Glutamatergic neuron (in vitro differentiated cells): ENCODE measurements at regions not wholly inside any gene's neighbourhood (a gene's known extent, or its start where the extent isn't known, plus 50 kb on each side); places are given as distances from the start of the nearest gene placed in this dataset.

Experiments
- DNase-seq: peaks from one replicate; pipeline ENCODE4 v3.0.0; 2022
- H3K27ac Mint-ChIP-seq: one replicate; pipeline ENCODE4 v1.8.0; 2020; ENCODE audit warnings: mild to moderate bottlenecking, mixed read lengths, inconsistent platforms; ENCODE audit not compliant: unreplicated experiment
- H3K27me3 Mint-ChIP-seq: one replicate; pipeline ENCODE4 v1.8.0; 2020; ENCODE audit warnings: mild to moderate bottlenecking, moderate library complexity, mixed read lengths, inconsistent platforms; ENCODE audit not compliant: unreplicated experiment
- H3K36me3 Mint-ChIP-seq: one replicate; pipeline ENCODE4 v1.8.0; 2020; ENCODE audit warnings: mild to moderate bottlenecking, mixed read lengths, inconsistent platforms; ENCODE audit not compliant: unreplicated experiment
- H3K4me1 Mint-ChIP-seq: one replicate; pipeline ENCODE4 v1.8.0; 2020; ENCODE audit warnings: mild to moderate bottlenecking, low read depth, mixed read lengths, inconsistent platforms; ENCODE audit not compliant: unreplicated experiment
- H3K4me3 Mint-ChIP-seq: one replicate; pipeline ENCODE4 v1.8.0; 2020; ENCODE audit warnings: mild to moderate bottlenecking, mixed read lengths, inconsistent platforms; ENCODE audit not compliant: unreplicated experiment
- H3K9me3 Mint-ChIP-seq: one replicate; pipeline ENCODE4 v1.8.0; 2020; ENCODE audit warnings: mild to moderate bottlenecking, moderate library complexity, mixed read lengths, inconsistent platforms; ENCODE audit not compliant: unreplicated experiment
- CTCF ChIP-seq: fragments of 200-600 bp; sonication (generic); IDR thresholded peaks from one replicate; pipeline ENCODE4 v1.5.0; 2021; ENCODE audit not compliant: partially characterized antibody, unreplicated experiment

DNA sequence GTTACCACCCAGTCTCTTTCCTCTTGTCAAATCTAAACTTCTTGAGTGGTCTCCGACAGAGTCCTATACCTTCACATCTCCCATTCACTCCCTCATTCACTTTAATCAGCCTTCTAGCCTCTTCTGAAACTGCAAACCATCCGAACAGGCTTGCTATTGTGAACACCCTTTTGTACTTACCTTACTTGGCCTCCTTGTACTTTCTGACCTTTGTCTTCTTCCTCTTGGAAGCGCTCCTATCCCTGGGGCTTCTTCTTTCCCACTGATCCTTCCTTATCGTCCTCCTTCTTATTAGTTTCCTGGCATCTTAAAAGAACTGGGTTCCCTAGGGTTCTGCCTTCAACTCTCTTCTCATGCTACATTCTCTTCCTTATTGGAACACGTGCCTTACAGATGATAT, 76.9 kb upstream of the HIF1A start:
- no peak overlapping the region for H3K4me3 Mint-ChIP-seq
- no peak for TF ChIP-seq CTCF
- no peaks in the 10 kb centered on the region for H3K27me3 Mint-ChIP-seq
- H3K9me3 Mint-ChIP-seq, result no peaks in the 10 kb centered on the region
- H3K36me3 Mint-ChIP-seq, result no peaks in the 10 kb centered on the region
- H3K4me1 Mint-ChIP-seq, result no peaks in the 10 kb centered on the region
- H3K27ac Mint-ChIP-seq, result no peak overlapping the region
- DNase-seq, result no peak

- no peak for DNase-seq
- H3K27me3 Mint-ChIP-seq, result no peaks in the 10 kb centered on the region
- H3K9me3 Mint-ChIP-seq, result no peaks in the 10 kb centered on the region
- H3K36me3 Mint-ChIP-seq, result no peaks in the 10 kb centered on the region
- H3K4me1 Mint-ChIP-seq, result no peaks in the 10 kb centered on the region
- no peak overlapping the region for H3K27ac Mint-ChIP-seq
- TF ChIP-seq CTCF, result no peak
- H3K4me3 Mint-ChIP-seq, result no peak overlapping the region
These were observed 75.8 kb upstream of the HIF1A start for GRCh38 chr14:61619494-61619893.

- no peak for DNase-seq
These were observed 75.0 kb upstream of the HIF1A start for GRCh38 chr14:61620130-61620946.

GRCh38 chr14:61621444-61621843, 73.9 kb upstream of the HIF1A start:
- TF ChIP-seq CTCF, result no peak
- no peak for DNase-seq
- H3K4me1 Mint-ChIP-seq, result peaks cover 4% of the 10 kb centered on the region
- no peaks in the 10 kb centered on the region for H3K27me3 Mint-ChIP-seq
- H3K4me3 Mint-ChIP-seq, result no peak overlapping the region
- no peak overlapping the region for H3K27ac Mint-ChIP-seq
- peaks cover 4% of the 10 kb centered on the region for H3K9me3 Mint-ChIP-seq
- H3K36me3 Mint-ChIP-seq, result peaks cover 5% of the 10 kb centered on the region

More at GRCh38 chr14:61620130-61620946, 75.0 kb upstream of the HIF1A start:
- no peaks in the 10 kb centered on the region for H3K27me3 Mint-ChIP-seq
- H3K27ac Mint-ChIP-seq, result no peak overlapping the region
- H3K9me3 Mint-ChIP-seq, result no peaks in the 10 kb centered on the region
- H3K36me3 Mint-ChIP-seq, result no peaks in the 10 kb centered on the region
- peaks cover 4% of the 10 kb centered on the region for H3K4me1 Mint-ChIP-seq
- no peak overlapping the region for H3K4me3 Mint-ChIP-seq
- TF ChIP-seq CTCF, result no peak

DNA sequence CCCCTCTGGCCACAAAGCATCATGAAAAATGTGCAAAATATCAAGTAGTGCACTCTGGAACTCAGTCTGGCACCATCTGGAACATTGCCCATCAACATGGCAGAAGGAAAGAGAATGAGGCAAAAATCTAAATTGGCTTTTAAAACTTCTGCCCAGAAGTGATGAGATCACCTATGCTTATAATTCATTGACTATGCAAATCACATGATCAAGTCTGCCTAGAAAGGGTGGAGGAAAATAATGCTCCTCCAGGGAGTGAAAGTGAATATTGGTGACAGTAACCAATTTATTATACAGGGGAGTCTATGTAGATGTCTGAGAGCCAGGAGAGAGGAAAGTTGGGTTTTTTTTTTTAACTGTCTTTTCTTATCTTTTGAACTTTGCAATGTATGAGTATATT, 73.3 kb upstream of the HIF1A start:
- peaks cover 7% of the 10 kb centered on the region for H3K36me3 Mint-ChIP-seq
- H3K4me1 Mint-ChIP-seq, result peaks cover 4% of the 10 kb centered on the region
- DNase-seq, result no peak
- H3K27me3 Mint-ChIP-seq, result no peaks in the 10 kb centered on the region
- peaks cover 4% of the 10 kb centered on the region for H3K9me3 Mint-ChIP-seq
- no peak for TF ChIP-seq CTCF
- no peak overlapping the region for H3K4me3 Mint-ChIP-seq
- no peak overlapping the region for H3K27ac Mint-ChIP-seq
